ENCODE measurements at regions not wholly inside any gene's neighbourhood (a gene's known extent, or its start where the extent isn't known, plus 50 kb on each side); places are given as distances from the start of the nearest gene placed in this dataset.
A peak's percentile ranks its signal among the peaks of the same experiment; 100 is the strongest.

DNA sequence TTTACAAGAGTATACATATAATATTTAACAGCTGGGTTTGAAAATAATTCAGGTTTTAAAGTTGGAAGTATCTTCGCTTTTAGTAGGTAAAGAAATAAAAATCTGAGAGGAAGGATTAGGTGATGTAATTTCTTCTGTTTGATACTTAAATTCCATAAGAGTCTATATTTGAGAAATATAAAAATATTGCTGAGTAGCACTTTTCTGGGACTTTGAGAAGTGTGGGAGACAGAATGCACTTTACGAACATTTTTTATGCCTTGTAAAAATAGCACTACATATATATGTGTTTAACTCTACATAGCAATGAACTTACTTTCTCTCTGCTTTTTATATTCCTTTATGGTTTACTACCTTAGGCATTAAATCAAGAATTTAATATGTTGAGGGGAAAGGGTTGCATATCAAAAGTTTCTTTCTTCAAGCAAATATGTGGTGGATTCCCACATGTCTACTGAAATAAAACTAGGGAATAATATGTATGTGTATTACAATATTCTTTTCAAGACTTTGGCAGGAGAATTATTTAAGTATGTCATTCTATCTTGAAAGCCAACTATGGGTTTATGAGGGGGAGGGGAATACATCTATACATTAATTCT lies 266.7 kb upstream of the ADAMTS5 start:
- Mint-ChIP-seq H3K4me1 (peaks cover 14% of the 10 kb centered on the region), H3K36me3 (ENCODE audit: low read depth) (no peaks in the 10 kb centered on the region), H3K27me3 (ENCODE audit: low read depth) (no peaks in the 10 kb centered on the region), H3K4me3 (no peak overlapping the region), H3K27ac (peak overlapping the region in 2 of 3 experiments; percentile 76 to 85), H3K9me3 (no peaks in the 10 kb centered on the region)
- TF ChIP-seq, protein P1, sequence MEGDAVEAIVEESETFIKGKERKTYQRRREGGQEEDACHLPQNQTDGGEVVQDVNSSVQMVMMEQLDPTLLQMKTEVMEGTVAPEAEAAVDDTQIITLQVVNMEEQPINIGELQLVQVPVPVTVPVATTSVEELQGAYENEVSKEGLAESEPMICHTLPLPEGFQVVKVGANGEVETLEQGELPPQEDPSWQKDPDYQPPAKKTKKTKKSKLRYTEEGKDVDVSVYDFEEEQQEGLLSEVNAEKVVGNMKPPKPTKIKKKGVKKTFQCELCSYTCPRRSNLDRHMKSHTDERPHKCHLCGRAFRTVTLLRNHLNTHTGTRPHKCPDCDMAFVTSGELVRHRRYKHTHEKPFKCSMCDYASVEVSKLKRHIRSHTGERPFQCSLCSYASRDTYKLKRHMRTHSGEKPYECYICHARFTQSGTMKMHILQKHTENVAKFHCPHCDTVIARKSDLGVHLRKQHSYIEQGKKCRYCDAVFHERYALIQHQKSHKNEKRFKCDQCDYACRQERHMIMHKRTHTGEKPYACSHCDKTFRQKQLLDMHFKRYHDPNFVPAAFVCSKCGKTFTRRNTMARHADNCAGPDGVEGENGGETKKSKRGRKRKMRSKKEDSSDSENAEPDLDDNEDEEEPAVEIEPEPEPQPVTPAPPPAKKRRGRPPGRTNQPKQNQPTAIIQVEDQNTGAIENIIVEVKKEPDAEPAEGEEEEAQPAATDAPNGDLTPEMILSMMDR (IDR thresholded peaks at IDR 0.05; ENCODE audit: unreplicated experiment in 3 of 3): no peak

DNA sequence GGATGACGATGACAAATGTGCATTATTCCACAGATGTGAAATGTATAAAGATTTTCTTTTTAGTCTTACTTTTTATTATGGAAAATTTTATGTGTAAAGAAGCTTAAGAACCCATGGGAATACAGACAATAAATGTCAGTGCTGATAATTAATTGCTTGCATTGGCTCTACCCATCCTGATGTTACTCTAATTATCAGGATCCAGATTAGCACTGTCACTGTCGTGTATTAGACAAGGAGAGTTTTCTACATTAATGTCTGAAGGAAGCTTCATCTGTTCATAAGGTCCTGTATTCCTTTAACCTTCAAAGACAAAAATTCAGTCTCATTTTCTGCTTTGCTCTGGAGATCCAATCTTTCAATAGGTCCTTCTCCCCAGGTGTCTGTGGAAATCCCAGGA lies 259.1 kb upstream of the ADAMTS5 start:
- TF ChIP-seq, protein P1 (IDR thresholded peaks at IDR 0.05; ENCODE audit: unreplicated experiment in 3 of 3): no peak
- Mint-ChIP-seq H3K27ac (no peak overlapping the region), H3K9me3 (no peaks in the 10 kb centered on the region), H3K4me3 (no peak overlapping the region), H3K36me3 (ENCODE audit: low read depth) (no peaks in the 10 kb centered on the region), H3K27me3 (ENCODE audit: low read depth) (no peaks in the 10 kb centered on the region), H3K4me1 (peaks cover 14% of the 10 kb centered on the region)

DNA sequence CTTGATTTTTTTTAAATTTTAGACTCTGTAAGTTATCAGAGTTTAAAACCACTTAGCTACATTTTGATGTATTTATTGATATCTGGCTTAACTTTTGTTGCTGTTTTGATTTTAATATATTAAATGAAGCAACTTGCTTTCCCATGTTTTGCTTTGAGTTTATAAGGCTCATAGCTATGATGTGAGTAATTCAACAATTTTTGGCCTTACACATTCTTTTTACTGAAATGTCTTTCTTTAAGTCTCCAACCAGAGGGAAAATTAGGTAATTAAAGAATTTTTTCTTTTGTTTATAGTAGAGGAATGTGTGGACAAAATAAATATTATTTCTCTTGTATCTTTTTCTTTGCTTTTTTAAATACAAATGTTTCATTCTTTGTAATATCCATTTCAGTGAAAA lies 258.3 kb upstream of the ADAMTS5 start:
- H3K27me3 Mint-ChIP-seq (ENCODE audit: low read depth): no peaks in the 10 kb centered on the region
- H3K36me3 Mint-ChIP-seq (ENCODE audit: low read depth): no peaks in the 10 kb centered on the region
- H3K27ac Mint-ChIP-seq: no peak overlapping the region
- H3K4me3 Mint-ChIP-seq: no peak overlapping the region
- TF ChIP-seq, protein P1 (IDR thresholded peaks at IDR 0.05; ENCODE audit: unreplicated experiment in 3 of 3): no peak
- no peaks in the 10 kb centered on the region for H3K9me3 Mint-ChIP-seq
- peaks cover 18% of the 10 kb centered on the region for H3K4me1 Mint-ChIP-seq

DNA sequence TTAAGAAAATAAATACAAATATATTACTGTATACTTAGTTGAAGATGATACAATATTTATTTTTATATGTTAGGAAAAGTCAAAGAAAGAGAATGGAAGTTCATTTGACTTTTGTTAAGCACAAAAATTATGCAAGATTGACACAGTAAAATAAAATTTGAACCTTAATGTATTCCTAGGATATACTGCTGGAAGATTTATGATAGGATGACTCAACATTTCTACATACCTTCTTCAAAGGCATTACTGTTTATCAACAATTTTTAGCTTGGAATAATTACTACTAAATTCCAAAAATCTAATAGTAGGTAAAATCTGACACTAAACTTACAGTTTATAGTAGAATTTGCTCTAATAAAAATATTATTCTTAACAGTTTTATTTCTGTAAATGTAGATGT lies 257.3 kb upstream of the ADAMTS5 start:
- Mint-ChIP-seq H3K36me3 (ENCODE audit: low read depth) (no peaks in the 10 kb centered on the region), H3K4me3 (no peak overlapping the region), H3K27ac (no peak overlapping the region), H3K27me3 (ENCODE audit: low read depth) (no peaks in the 10 kb centered on the region), H3K9me3 (no peaks in the 10 kb centered on the region), H3K4me1 (peaks cover 13% of the 10 kb centered on the region)
- TF ChIP-seq, protein P1 (IDR thresholded peaks at IDR 0.05; ENCODE audit: unreplicated experiment in 3 of 3): no peak

DNA sequence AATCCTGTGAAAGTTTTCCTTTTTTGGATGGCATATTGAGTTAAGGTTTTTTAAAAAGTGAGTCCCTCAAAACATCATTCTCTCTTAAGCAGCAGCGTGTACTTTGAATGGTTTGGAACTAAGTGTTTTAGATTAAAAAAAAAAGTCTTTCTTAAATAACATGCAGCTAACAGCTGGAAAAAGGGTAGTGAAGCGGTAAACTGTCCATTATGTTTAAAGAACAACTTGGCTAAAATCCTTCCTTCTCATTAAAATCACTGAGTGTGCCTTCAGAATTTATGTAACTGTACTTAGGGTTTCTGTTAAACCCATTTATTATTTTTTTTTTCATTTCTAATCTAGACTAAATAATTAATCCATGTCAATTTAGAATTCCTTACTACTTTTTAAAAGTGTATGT lies 254.2 kb upstream of the ADAMTS5 start:
- Mint-ChIP-seq H3K36me3 (ENCODE audit: low read depth) (no peaks in the 10 kb centered on the region), H3K4me1 (peaks cover 9% of the 10 kb centered on the region), H3K27ac (peak overlapping the region; percentile 61 to 81 (median 76)), H3K4me3 (no peak overlapping the region), H3K9me3 (no peaks in the 10 kb centered on the region), H3K27me3 (ENCODE audit: low read depth) (no peaks in the 10 kb centered on the region)
- TF ChIP-seq, protein P1 (IDR thresholded peaks at IDR 0.05; ENCODE audit: unreplicated experiment in 3 of 3): no peak

DNA sequence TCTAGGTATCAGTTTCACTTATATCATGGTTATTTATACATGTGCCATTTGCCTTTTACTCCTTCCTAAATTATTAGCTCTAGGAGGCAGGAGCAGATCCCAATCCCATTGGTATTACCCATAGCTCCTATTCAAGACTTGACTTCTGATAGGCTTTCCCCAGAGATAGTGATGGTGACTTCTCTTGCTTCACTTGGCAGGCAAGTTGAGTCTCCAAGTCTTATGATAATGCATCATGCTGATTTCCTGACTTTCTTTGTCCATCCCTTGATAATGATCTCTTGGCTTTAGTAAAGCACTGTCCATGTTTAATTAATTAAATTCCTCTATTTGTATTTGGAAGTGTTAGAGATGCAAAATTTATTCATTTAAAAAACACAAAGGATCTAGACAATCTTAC lies 253.5 kb upstream of the ADAMTS5 start:
- H3K36me3 Mint-ChIP-seq (ENCODE audit: low read depth): no peaks in the 10 kb centered on the region
- peak overlapping the region in 1 of 3 experiments; percentile 81 for H3K27ac Mint-ChIP-seq
- no peaks in the 10 kb centered on the region for H3K27me3 Mint-ChIP-seq (ENCODE audit: low read depth)
- TF ChIP-seq, protein P1 (IDR thresholded peaks at IDR 0.05; ENCODE audit: unreplicated experiment in 3 of 3): no peak
- no peaks in the 10 kb centered on the region for H3K9me3 Mint-ChIP-seq
- no peak overlapping the region for H3K4me3 Mint-ChIP-seq
- peaks cover 9% of the 10 kb centered on the region for H3K4me1 Mint-ChIP-seq

All from nephron (organoid).